Ammon's horn (tissue), 1 donor: ENCODE measurements at regions not wholly inside any gene's neighbourhood (a gene's known extent, or its start where the extent isn't known, plus 50 kb on each side); places are given as distances from the start of the nearest gene placed in this dataset.

Experiments
- DNase-seq: peaks from one replicate; pipeline ENCODE4 v3.0.0-alpha.2; 2016; ENCODE audit warnings: low spot score

DNA sequence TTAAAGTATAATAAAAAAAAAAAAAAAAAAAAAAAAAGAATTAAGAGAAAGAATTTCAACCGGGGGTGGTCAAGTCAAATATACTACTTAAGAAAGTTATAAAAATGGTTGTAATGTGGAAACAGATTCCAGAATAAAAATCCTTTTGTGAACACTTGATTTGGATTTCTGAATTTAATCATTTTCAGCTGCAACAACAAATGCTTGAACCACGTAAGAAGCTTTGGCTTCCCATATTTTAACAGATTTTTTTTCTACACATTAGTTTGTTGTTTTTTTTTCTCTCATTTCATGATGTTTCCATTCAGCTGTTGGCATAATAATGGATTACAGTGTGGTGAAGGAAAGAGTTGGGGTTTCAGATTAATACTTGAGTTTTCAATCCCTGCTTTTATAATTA is 137.3 kb upstream of the AGR3 start:
- no peak for DNase-seq

DNA sequence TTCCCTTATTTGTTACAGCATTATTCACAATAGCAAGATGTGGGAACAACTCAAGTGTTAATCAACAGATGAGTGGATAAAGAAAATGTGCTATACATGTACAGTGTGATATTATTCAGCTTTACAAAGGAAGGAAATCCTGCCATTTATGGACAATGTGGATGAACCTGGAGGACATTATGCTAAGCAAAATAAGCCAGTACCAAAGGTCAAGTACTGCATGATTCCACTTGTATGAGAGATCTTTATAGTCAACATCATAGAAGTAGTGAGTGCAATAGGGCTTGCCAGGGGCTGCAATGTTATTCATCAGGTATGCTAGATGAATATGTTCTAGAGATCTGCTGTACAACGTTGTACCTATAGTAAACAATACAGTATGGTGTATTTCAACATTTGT is 138.5 kb upstream of the AGR3 start:
- no peak for DNase-seq

DNA sequence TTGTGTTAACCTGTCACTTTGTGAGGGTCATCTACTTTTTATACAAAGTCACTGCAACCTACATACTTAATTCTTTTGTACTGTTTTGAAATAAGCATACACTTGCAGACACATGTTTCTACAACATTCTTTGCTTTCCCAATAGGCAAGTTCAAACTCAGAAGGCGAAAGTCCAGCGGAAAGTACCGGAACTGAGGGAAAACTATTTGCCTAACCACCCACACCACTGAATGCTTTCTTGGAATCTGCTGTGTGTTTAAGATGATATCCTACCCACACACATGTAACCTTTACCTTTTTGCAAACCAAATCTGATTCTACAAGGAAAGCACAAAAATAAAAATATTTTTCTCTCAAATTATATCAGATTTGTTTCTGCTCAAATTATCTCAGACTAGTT is 139.4 kb upstream of the AGR3 start:
- DNase-seq = no peak

- no peak for DNase-seq
Measured at GRCh38 chr7:17022920-17023319, 141.1 kb upstream of the AGR3 start.

DNA sequence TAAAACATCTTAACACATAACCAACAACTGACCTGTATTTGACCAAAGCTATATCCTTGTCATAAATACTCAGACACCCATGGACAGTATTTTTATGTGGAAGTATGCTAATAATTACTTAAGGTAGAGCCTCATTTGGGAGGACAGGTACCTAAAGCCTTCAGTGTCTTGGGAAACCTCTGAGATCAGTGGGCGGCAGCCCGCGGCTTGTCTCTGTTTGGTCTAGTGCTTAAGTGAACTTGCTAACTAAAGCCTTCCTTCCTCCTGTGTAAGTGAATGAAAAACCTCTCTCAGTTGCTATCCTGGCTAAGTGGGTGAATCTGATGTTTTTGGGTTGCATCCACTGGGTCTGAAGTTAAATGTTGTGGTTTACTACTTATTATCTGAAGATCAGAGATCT is 144.5 kb upstream of the AGR3 start:
- DNase-seq = no peak

DNA sequence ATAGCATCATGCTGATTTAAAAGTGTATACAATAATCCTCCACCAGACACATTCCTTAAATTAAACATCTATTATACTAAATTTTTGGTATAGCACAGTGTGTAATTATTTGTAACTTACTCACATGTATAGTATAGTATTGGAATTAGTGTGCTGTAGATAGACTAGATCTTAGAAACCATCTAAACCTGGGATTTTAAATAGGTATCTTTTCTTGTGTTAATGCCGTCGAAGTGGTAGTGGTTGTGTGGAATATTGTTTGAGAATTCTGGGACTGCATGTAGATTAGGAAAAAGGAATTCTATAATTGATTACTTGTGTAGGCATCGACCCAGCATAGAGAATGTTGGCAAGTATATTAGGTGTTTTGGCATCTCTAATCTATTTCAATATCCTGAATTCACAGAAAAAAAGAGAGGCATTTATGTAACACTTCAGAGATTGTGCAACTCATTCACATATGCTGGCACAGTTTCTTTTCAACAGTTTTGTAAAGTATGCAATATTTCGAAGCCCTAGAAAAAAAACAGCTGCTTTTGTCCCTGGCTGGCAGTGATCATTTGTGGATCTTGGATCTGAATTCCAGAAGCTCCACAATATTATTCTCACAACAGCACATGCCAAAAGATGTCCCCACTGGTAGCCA is 145.5 kb upstream of the AGR3 start:
- peak; percentile 14 for DNase-seq

DNA sequence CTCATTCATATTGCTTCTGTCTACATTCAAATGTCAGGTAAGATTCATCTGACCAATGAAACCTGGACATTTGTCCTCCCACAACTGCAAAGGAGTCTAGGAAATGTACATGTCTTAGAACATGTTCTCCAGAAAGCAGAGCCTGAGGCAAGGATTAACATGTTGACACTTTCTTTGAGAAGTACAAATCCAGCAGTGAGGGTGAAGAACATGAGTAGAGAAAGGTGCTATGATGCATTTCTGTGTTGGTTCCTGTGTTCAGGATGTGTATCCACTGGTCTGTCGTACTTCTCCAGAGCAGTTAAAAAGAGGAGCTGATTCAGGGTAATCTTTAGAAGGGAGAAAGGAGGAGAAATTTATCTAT is 146.0 kb upstream of the AGR3 start:
- DNase-seq = no peak

DNA sequence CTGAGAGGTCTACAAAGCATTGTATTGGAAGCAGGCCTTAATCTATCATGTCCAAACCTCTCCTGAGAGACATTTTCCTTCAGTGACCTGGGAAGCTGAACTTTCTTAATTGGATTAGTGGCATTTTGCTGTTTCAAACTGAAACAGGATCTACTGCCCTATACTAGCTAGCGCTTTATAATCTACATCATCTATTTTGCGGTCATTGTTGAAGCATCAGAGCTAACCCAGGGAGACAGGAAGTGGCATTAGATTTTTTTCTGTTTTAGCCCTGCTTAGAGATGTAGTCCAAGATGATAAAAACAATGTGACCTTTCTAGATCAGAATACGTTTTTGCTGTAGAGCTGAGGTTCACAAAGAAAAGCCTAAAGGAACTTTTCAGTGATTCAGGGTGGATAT is 147.4 kb upstream of the AGR3 start:
- no peak for DNase-seq

DNA sequence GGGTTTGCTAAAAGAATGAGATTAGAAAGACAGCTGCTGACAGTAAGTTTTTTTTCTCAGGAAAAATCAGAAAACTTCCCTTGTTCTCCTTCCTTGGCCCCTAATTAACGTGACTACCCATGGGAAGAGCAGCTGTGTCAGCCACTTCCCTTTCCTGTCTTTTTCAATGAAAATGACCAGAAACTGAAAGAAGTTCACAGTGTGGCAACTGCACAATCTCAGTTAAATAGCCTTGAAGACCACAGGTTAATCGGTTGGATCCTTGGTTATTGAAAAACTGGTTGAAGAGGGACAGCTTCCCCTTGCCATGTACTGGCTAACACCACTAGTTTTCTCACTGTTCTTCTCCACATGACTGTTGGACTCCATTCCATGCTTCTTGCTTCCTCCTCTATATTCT is 148.8 kb upstream of the AGR3 start:
- DNase-seq = no peak

GRCh38 chr7:17031906-17032551 is 150.2 kb upstream of the AGR3 start:
- no peak for DNase-seq

GRCh38 chr7:17033245-17033644 is 151.5 kb upstream of the AGR3 start:
- DNase-seq = no peak

DNA sequence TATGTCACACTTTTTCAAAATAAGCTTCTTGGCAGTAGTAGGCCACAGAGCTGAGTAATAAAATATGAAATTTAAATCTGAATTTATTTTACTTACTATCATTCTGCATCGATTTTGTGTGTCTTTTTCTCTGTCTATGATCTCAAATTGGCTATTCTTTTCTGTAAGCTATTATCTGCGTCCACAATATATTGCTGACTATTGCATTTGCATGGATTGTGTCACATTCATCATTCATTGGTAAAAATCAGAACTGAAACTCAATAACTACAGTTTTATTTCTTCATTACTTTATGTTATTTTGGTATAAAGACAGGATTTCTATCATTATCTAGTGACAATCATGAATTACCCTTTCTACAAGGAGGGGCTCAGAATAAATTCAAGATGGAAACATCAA is 154.8 kb upstream of the AGR3 start:
- DNase-seq = no peak

DNA sequence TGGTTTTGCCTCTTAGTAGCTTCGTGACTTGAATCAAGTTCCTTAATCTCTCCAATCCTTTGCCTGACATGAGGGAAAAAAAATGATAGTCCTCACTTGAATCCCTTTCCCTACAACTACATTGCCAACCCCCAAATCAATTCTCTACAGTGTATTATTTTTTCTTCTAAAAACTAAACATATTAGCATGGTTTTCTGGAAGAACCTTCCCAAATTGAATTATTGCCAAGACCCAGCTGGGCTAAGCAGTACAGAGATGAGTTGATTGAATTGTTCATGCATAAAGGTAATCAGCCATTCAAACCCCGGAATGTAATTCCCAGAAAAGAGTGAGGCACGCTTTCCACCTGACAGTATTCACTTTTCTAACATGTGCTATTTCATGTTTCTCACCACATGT is 155.6 kb upstream of the AGR3 start:
- DNase-seq = no peak

GRCh38 chr7:17038160-17038782 is 156.5 kb upstream of the AGR3 start:
- DNase-seq = no peak

- DNase-seq = no peak
Measured at GRCh38 chr7:17038783-17039170, 157.0 kb upstream of the AGR3 start.

DNA sequence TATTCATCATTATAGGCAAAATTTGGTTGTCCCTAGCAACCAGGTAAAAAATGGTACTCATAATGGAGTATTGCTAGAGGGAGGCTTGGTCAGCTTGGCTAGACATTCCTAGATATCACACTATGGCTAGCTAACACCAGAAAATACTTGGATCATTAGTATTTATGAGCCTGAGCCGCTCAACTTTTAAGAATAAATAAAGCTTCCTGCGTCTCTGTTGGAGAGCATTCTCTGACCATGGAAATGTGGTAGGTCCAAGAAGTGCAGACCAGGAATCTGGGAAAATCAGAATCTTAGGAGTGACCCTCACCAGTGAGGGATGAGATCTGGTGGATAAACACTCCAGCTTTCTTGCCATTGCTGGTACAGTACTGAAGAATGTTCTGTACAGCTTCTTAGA is 157.6 kb upstream of the AGR3 start:
- no peak for DNase-seq

DNA sequence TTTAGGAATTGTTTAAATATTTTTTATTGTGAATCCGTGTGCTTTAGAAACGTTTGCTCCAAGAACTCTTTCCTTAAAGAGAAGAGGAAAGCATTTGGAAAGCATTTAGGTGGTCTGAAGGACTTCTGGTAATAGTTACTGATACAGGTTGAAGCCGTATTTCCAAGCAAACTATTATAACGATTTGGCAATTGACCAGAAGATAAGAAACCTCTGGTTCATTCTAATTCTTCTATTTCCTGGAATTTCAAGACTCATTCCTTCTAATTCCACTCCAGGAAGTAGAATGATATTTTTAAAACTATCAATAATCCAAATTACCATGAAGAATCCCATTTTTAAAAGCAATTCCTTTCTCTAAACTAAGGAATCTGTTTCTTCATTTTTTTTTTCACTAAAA is 158.9 kb upstream of the AGR3 start:
- no peak for DNase-seq

DNA sequence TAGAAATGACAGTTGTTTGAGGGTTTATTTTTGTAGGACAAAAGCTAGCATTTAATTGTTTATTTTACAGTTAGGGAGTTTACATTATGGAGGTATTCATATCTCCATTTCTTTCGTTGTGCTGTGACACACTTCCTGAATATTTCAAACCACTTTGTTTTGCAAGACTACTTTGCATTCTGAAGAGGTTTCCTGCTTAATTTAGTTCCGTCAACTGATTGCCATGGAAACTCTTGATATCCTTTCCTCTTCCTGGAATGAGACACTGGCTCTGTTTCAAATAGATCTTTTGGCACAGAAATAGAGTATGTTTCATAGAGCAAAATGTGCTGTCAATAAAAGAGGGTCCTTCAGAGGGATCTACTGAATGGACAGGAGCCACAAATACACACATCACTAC is 159.5 kb upstream of the AGR3 start:
- peak; percentile 23 for DNase-seq

- DNase-seq = no peak
Measured at GRCh38 chr7:17042211-17042610, 160.4 kb upstream of the AGR3 start.

- DNase-seq = no peak
Measured at GRCh38 chr7:17043012-17043877, 161.5 kb upstream of the AGR3 start.

- no peak for DNase-seq
Measured at GRCh38 chr7:17044396-17044795, 162.6 kb upstream of the AGR3 start.

GRCh38 chr7:17044861-17045260 is 163.1 kb upstream of the AGR3 start:
- DNase-seq = no peak

GRCh38 chr7:17046259-17046658 is 164.5 kb upstream of the AGR3 start:
- DNase-seq = no peak
